ENCODE measurements at regions not wholly inside any gene's neighbourhood (a gene's known extent, or its start where the extent isn't known, plus 50 kb on each side); places are given as distances from the start of the nearest gene placed in this dataset.
"Not testable (repeated sequence)": the region's sequence is repeated elsewhere in the genome, so short reads cannot be mapped to it uniquely, and the experiment has no call there.

DNA sequence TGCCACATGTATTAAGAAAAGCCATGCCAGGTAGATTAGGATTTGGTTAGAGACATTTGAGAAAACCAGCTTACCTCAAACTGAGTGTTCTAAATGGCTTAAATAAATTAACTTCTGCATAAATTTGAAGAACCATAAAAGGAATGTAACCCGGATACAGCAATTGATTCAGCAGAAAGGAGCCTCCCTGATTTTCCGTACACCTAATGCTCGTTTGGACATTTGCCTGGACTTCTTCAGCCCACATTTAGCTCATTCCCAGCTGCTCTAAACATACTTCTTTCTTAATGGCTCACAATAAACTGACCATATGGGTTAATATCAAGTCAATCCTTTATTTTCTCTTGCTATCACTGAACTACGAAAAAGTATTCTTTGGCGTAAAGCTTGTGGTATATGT is 392.4 kb downstream of the ZNF516 start:
- no peak for DNase-seq

DNA sequence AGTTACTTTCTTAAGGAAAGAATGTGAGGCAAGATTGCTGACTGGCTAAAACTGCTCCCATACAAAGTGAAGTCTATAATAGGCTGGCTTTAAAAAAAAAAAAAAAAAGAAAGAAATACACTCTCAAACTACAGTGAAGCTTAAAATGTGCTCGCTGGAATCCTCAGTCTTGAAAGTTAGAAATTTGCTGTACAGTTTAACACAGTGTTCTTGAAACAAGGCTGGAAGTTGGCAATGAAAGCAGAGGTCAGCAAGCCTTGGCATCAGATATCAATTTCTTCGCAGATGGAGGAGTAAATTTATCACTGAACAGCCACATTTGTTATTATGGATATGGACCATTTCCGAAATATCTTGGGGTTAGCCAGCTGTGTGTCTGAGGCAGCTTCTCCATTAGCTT is 392.9 kb downstream of the ZNF516 start:
- DNase-seq, result no peak

- DNase-seq, result no peak
These were observed 395.0 kb downstream of the ZNF516 start for GRCh38 chr18:76099931-76100457.

DNA sequence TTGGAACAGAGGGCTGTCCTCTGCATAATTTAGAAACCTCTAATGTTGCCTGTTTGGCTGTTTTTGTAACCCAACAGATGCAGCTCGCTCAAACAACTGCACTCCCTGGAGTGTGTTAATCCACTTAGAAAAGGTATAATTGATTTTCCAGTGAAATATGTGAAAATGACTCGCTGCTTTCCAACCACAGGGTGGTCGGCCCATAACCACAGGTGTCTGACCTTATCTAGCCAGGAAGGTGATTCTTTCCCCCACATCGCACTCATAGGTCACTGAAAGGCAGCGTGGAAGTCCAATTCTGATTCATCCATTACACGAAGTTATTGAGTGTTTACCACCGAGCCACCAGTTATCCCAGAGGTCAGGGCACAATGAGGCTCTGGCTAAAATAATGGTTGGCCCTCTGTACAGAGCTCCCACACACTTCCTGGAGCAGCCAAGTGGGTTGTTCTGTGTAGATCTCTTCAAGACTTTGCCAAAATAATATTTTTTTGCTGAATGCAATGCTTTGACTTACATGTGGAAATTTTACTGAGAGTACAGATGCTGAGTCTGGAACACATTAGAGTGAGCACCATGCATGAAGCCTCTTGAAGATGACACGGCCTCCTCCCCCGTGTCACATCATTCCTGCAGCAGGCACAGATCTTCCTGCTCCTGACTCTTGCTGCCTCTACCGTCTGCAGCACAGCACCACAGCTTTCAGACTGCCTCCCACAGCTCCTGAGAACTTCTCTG is 396.2 kb downstream of the ZNF516 start:
- DNase-seq, result no peak

- DNase-seq, result no peak
These were observed 413.5 kb downstream of the ZNF516 start for GRCh38 chr18:76081536-76081935.

GRCh38 chr18:76080430-76080829 is 414.6 kb downstream of the ZNF516 start:
- no peak for DNase-seq

- no peak for DNase-seq
These were observed 419.3 kb downstream of the ZNF516 start for GRCh38 chr18:76075777-76076176.

DNA sequence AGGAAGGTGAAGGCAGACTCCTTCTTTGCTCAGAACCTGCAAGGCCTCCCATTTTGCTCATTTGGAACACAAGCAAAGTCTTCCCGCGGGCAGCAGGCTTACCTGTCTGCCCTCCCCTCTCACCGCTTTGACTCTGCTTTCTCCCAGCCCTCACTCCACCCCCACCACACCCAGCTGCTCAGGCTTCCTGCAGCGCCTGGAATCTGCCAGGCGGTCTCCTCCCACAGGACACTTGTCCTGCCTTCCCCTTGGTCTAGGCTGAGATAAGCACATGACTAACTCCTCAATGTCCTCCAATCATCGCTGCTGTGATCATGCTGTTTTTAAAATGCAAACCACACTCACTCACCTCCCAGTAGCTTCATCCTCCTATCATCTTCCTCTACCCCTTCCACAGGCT is 430.0 kb downstream of the ZNF516 start:
- peak; percentile 1 for DNase-seq

DNA sequence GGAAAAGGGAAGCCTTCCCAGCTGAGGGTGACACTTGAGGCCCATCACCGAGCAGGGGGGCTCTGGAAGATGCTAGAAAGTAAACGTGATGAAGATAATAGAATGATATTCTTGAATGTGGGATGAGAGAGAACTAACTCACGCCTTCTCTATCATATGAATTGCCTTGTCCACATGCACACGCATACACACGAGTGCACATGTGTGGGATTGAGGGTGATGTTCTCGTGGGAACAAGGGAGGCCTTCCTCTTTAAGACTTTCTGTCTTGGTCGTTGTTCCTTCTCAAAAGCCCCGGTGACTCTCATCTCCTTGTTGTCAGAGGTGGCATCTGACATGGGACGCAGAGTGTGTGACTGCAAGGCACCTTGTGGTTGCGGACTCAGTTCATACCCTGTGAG is 436.9 kb downstream of the ZNF516 start:
- no peak for DNase-seq

- no peak for DNase-seq
These were observed 437.7 kb downstream of the ZNF516 start for GRCh38 chr18:76057386-76057785.

DNA sequence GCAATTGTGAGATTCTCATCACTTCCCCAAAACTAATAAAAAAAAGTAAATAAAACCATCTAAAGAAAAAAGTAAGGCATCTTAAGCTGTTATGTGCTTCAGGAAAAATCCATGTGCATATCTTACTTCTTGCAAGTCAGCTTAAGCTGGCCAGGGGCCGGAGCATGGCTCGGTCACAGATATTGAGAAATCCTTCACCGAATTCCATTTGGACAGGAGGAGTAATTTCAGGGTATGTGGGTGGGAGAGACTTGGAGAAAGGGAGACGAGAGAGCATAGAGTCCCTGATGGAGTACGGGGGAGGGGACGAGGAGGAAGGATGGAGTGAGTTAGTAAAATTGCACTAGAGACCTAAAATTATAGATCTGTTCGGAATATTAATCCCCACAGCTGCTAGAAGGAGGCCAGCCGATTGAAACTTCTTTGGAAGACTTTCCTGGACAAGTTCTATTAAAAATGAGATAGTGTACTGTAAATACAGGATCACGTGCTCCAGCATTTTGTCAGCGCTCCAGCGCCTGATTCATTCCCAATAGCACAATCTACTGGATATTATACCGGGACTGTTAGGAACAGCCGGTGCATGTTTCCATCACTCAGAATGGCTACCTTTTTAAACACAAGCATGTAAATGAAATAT is 438.5 kb downstream of the ZNF516 start:
- no peak for DNase-seq

DNA sequence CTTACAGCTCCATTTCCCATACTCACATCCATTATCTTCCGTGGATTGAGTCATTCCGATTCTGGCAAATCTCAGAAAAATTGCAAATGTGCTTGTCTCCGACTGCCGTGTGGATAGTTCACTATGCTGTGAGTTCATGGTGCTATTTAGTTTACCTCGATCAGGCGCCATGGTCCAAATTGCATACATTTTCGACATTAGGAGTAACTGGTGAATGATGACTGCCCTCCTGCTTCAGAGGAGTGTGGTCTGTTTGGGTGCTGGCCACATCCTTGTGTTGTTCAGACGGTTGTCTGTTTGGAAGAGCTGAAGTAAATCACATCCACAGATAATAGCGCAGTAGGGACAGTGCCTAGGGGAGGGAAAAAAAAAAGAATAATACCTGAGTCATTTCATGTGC is 439.5 kb downstream of the ZNF516 start:
- DNase-seq, result no peak

DNA sequence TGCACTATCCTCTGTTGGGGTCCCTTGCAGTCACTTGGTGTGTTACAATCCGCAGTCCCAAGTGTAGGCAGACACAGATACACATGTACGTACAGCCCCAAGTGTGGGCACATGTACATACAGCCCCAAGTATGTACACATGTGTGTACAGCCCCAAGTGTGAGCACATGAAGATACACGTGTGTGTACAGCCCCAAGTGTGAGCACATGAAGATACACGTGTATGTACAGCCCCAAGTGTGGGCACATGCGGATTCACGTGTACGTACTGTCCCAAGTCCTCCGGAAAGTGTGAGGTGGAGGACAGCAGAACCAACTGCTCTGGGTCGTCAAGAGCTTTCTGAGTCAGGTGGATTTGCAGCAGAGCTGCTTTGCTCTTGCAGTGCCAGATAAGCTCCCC is 440.0 kb downstream of the ZNF516 start:
- DNase-seq, result no peak

- no peak for DNase-seq
These were observed 440.9 kb downstream of the ZNF516 start for GRCh38 chr18:76054156-76054555.

GRCh38 chr18:76053551-76053950 is 441.5 kb downstream of the ZNF516 start:
- no peak for DNase-seq

- DNase-seq, result no peak
These were observed 442.8 kb downstream of the ZNF516 start for GRCh38 chr18:76052227-76052595.

GRCh38 chr18:76051396-76052226 is 443.4 kb downstream of the ZNF516 start:
- DNase-seq, result no peak

DNA sequence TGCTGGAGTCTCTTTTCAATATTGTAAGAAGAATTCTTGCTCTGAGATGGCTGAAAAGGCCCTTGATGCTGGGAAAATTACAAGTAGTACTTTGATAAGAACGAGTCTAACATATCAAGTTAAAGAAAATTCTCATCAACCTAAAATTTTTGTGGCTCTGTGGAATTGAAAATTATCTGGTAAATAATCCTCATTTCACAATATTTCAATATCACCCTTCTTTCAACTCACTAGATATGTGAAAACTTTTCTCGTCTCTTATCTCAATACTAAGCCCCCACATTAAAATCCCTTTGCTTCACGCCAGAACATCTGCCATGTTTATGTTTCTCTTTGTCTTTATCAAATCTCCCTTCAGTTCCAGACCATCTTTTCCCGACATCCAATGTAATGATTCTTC is 448.8 kb downstream of the ZNF516 start:
- no peak for DNase-seq

DNA sequence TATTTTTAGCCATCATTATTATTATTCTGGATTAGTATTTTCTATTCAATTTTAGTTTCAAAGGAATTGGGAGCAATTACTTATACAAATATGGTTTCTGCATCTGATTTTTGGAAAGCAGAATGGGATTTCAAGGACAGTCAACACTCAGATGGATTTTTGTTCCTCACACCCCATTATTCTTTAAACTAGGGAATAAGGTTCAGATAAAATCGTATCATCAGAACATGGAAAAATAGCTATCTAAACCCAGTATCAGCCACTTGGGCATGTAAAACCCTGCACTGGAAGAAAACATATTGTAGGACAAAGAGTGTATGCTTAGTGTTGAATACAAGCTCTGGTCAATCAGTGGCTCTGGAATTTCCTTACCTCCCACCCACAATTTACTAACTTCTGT is 452.5 kb downstream of the ZNF516 start:
- no peak for DNase-seq

GRCh38 chr18:76018210-76018609 is 476.8 kb downstream of the ZNF516 start:
- DNase-seq, result no peak

GRCh38 chr18:76013057-76013456 is 482.0 kb downstream of the ZNF516 start:
- no peak for DNase-seq

DNA sequence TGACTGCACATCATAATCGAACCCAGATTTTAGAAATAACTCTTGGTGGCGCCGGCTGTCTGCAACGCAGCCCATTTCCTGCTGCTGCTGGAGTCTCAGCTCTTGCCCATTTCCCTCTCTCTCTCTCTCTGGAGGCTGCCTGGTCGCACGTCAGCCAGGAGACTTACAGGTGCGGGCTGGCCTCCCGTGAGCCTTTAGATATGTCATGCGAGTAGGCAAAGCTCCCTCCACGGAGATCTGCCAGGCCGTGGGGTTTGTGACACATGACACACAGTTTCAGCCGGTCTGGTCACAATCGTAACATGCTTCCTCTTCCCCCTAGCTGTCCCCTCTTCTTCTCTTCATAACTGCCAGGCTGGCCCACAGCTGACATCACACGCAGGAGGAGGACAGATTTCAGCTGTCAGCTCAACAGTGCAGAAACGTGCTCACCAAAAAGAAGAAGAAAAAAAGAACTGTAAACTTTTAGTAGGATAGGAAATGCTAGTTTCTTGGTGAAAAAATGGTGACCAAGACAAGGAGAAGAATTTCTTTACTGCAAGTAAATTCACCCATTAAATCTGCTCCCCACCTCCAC is 489.3 kb downstream of the ZNF516 start:
- peak; percentile 35 for DNase-seq

GRCh38 chr18:75987913-75988312 is 507.1 kb downstream of the ZNF516 start:
- not testable (repeated sequence) for DNase-seq
